ENCODE measurements at regions not wholly inside any gene's neighbourhood (a gene's known extent, or its start where the extent isn't known, plus 50 kb on each side); places are given as distances from the start of the nearest gene placed in this dataset.
A peak's percentile ranks its signal among the peaks of the same experiment; 100 is the strongest.
"Not testable (repeated sequence)": the region's sequence is repeated elsewhere in the genome, so short reads cannot be mapped to it uniquely, and the experiment has no call there.

- DNase-seq = no peak
Observed at GRCh38 chr4:103499094-103499493, 220.7 kb downstream of the TACR3 start.

DNA sequence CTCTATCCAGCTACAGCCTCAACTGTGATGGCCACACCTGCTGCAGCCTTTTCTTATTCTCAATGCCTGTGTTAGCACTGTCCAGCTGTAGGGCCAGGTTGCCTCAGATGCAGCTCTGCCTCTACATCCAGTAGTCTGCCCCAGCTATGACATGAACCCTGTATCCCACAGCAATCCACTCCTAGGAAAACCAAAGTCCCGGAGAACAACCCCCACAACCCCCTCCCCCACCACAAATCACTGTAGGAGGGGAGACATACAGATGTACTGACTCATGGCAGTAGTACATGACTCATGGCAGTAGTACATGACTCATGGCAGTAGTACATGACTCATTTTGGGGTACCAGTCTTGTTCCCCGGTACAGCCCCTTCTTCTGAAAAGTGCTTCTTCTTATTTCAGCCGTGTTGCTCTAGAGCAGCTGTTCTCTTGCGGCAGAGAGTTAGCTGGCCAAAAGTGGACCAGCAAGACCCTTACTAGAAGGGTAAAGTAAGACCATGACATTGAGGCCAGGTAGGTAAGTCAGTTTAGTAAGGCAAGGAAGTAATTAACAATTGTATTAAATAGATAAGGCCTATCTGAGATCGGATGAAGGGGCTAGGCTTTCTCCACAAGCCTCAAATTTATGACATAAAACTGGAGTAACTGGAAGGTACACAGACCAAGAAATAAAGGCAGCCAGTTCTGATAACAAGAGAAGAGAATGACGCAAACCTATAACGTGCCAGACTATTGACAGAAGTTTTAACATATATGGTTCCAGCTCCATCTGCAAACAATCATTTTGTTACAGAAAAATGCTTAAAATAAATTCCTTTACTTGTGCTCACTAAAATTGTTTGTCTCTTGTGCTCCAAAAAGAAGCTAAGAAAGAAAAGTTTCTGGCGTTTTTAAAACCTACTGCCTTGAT, 221.4 kb downstream of the TACR3 start:
- peak in 1 of 56 donors; percentile 4 for DNase-seq

- DNase-seq = no peak
Observed at GRCh38 chr4:103497692-103498091, 222.1 kb downstream of the TACR3 start.

DNA sequence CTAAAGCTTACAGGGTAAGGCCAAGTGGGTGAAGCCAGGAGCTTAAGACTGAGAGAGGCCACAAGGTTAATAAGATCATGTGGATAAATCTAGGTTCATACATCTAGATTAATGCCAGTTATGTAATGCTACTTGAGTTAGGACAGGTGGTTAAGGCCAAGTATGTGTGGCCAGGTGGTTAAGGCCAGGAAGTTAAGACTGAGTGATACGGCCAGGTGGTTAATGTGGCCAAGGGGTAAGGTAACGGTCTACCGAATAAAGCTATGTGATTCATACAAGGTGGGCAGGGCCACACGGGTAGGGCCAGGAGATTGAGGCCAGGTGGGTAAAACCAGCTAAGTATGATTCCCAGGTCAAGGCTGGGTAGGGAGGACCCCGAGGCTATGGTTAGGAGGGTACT, 223.0 kb downstream of the TACR3 start:
- DNase-seq = no peak

GRCh38 chr4:103493450-103494159, 226.2 kb downstream of the TACR3 start:
- no peak for DNase-seq

- DNase-seq = not testable (repeated sequence)
Observed at GRCh38 chr4:103485296-103485695, 234.5 kb downstream of the TACR3 start.

DNA sequence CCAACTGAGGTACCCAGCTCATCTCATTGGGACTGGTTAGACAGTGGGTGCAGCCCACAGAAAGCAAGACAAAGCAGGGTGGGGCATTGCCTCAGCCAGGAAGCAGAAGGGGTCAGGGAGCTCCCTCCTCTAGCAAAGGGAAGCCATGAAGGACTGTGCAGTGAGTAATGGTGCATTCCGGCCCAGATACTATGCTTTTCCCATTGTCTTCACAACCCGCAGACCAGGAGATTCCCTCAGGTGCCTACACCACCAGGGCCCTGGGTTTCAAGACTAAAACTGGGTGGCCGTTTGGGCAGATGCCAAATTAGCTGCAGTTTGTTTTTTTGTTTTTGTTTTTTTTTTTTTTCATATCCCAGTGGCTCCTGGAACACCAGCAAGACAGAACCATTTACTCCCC, 235.3 kb downstream of the TACR3 start:
- no peak for DNase-seq

DNA sequence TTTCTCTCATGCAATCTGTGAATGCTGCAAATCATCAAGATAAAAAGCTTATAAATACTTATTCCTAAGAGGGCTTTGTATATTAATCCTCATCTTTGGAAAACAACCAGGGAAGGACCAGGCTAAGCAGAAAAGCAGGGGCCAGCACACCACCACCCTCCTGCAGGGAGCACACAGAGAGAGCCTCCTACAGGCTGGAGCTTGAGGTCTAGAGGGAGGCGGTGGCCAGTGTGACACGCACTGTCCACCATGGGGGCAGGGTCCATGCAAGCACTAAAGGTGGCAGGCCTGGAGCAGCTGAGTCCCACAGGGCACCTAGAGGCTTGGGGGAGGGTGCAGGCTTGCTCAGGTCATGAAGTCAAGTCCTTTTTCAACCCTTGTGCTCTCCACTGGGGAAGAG, 236.9 kb downstream of the TACR3 start:
- DNase-seq = no peak

GRCh38 chr4:103482471-103482870, 237.3 kb downstream of the TACR3 start:
- no peak for DNase-seq

DNA sequence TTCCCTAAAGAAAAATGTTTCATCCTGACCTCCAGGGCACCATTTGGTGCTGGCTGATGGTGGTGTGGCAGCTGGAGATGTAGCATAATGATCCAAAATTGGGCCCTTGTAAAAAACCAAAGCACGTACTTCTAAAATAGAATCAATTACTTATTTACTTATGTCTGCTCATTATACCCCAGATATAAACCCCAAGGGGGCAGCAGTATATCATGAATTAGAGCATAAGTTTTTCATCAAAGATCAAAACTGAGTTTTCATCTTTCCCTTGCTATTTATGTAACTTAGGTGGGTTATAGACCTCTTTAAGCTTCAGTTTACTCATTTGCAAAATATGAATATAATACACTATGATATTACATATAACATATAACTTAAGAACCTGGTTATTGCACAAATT, 241.1 kb downstream of the TACR3 start:
- DNase-seq = no peak

GRCh38 chr4:103478210-103478609, 241.6 kb downstream of the TACR3 start:
- no peak for DNase-seq

DNA sequence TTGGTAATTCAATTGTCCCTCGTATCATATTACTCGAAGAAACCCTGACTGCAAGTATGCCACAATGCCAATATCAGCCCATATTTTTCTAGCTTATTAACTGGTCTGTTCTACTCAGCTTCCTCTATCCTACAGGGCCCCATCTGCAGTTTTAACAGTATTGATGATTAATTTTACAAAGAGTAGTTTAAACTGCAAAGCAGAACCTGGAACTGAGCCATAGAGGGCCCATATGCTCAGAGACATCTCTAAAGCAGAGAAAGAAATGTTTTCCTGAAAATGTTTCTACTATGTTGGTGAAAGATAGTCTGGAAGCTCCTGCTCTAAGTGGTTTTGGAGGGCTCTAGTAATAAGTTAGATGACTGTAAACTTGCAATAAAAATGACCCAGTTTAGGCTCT, 259.4 kb upstream of the CENPE start:
- DNase-seq = peak in 4 of 56 donors; percentile 0 to 6 (median 1)

DNA sequence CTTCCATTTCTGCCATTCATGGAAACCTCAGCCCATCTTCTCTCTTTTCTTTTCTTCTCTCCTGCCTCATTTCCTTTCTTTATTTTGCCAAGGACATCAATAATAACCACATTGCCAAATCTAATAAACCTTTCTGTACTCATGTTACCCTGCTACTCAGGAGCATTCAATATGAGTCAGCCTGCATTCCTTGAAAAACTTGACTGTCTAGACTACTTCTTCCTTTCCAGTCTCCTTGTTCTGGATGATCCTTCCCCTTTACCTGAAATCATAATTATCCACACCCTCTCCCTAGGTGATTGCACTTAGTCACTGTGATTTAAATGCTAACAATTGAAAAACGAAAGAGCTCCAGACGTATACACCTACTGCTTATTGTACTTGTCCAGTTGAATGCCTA, 253.2 kb upstream of the CENPE start:
- DNase-seq = no peak

- no peak for DNase-seq
Observed at GRCh38 chr4:103450693-103451092, 252.6 kb upstream of the CENPE start.

GRCh38 chr4:103449296-103450023, 251.3 kb upstream of the CENPE start:
- DNase-seq = no peak

DNA sequence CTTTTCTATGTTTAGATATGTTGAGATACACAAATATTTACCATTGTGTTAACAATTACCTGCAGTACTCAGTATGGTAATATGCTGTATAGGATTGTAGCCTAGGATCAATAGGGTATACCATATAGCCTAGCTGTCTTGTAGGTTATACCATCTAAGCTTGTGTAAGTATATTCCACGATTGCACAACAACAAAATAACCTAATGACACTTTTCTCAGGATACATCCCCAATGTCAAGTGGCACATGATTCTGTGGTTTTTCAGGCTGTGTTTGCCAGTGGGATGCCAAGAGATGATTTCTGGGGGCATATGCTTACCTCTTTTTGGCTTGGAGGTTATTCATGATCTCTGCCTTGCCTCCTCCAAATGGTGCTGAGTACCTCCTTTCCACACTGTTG, 247.2 kb upstream of the CENPE start:
- DNase-seq = no peak

DNA sequence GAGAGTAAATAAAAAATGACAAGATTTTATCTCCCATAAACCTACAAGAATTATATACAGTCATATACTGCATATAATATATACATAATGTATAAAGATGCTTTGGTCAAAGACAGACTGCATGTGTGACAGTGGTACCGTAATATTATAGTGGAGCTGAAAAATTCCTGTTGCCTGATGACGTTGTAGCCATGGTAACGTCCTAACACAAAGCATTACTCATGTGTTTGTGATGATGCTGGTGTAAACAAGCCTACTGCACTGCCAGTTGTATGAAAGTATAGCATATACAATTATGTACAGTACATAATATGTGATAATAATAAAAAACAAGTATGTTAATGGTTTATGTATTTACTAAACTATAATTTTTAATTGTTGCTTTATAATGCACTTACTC, 245.2 kb upstream of the CENPE start:
- DNase-seq = peak in 1 of 56 donors; percentile 3

GRCh38 chr4:103429283-103429682, 231.1 kb upstream of the CENPE start:
- no peak for DNase-seq

- DNase-seq = no peak
Observed at GRCh38 chr4:103425406-103425805, 227.3 kb upstream of the CENPE start.

DNA sequence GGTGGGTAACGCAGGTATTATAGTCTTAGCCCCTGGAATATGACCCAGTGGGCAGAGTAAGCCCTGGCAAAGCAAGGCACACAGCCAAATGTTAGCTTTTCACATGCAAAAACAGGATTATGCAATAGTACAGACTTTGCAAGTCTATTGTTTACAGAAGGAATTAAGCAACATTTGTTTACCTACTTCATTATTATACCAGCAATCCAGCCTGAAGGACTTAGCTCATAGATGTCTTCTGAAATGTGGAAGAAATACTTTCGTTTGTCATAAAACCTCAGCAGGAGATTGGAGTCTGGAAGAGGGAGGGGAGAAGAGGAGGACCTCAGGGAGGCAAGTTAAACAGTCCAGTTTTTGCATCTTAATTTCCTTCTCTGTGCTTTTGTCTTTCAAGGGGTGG, 226.7 kb upstream of the CENPE start:
- no peak for DNase-seq

DNA sequence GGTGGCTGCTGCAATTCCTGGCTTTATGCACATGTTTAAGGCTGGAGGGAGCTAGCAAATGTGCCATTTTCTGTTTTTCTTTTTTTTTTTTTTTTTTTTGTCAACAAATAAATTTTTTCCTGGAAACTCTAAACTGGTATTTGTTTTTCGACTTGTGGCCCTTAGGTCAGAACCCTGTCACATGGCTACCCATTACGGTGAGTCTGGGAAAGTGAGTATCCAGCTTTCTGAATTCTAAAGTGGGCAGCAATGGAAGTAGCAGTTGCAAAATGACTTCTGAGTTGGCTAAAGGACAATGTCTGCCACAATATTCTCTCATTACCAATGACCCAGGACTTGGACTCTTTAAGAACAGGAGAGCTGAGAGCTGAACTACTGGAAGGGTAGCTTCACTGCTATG, 225.1 kb upstream of the CENPE start:
- no peak for DNase-seq

Measured in amygdala (tissue), 56 donors.